Fibroblast of peridontal ligament (primary cell): ENCODE measurements at regions not wholly inside any gene's neighbourhood (a gene's known extent, or its start where the extent isn't known, plus 50 kb on each side); places are given as distances from the start of the nearest gene placed in this dataset.
"Not testable (repeated sequence)": the region's sequence is repeated elsewhere in the genome, so short reads cannot be mapped to it uniquely, and the experiment has no call there.

ENCODE experiments used
- DNase-seq: peaks from one replicate; pipeline ENCODE4 v3.0.0-alpha.2; 2010; ENCODE audit errors: extremely low read depth

DNA sequence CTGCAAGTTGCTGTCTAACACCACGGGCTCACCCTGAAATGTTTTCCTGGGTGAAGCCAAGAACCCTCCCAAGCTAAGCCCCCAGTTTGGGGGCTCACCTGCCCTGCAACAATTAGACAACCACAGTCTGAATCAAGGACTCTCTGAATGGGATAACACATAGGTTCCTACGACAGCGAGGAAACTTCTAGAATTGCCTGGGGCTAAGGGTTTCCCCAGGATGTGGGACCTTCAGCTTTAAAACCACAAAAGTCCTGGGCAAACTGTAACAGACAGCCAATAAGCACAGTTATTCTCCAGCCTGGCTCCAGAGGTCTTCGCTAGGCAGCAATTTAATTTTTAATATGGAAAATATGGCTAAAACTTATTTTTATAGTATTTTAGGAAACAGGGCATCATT, 162.6 kb downstream of the PRKX start:
- no peak for DNase-seq

DNA sequence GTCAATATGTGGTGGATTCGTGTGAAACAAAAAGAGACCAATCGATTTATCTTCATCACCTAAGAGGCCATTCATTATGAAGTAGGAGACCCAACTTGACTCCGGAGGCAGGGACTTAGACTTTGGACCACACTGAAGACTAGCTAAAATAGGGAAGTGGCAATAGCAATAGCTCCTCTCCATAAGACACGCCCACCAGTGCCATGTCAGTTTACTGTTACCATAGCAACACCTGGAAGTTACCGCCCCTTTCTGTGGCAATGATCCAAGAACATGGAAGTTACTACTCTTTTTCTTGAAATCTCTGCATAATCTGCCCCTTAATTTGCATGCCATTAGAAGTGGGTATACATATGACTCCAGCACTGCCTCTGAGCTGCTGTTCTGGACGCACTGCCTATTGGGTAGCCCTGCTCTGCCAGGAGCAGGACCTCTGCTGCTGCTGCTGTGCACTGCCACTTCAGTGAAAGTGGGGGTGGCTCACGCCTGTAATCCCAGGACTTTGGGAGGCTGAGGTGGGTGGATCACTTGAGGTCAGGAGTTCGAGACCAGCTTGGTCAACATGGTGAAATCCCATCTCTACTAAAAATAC, 163.2 kb downstream of the PRKX start:
- DNase-seq, result peak; percentile 18

DNA sequence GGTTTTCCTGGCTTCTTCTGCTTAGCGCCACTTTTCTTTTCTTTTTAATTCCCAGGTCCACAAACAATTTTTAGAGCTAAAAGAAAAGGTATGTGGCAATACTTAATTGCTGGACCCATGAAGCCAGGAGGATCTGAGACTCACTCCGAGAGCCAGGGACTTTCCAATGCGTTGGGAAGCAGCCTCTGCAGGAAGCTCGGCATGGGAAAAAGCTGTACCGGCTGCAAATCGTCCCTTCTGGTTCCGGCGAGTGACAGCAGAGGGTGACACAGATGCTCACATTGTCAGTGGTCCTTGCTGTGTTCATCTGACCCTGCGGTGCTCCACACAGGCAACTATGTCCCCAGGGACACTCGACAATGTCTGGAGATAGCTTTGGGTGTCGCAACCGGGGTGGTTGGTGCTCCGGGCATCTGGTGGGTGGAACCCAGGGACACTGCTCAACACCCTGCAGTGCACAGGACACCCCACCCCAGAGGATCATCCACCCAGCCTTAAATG, 164.0 kb downstream of the PRKX start:
- DNase-seq, result peak; percentile 72

DNA sequence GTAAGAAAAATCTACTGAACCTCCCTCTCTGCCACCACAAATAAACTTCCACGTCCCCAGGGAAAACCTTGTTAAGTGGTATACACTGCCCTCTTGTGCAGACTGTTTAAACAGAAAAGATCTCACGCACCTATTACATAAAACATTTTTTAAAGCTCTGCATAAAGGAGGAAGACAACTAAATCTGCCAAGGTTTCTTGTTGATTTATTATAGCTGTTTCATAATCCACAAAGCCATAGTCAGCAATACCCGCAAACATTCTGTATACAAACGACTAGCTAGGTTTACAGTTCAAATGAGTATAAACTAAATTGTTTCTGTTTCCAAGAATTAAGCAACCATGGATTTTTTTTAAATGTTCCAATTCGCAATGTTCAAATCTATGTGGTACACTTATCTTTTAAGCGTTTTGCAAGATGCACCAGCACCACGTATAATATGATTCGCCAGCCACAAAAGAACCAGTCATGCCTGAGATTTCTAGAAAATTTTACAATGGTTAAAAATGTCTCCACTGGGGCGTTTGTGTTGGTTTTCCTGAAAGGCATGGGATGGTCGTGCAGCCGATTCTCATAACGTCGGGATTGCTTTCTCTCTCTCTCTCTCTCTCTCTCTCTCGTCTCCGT, 164.6 kb downstream of the PRKX start:
- DNase-seq, result peak; percentile 92

DNA sequence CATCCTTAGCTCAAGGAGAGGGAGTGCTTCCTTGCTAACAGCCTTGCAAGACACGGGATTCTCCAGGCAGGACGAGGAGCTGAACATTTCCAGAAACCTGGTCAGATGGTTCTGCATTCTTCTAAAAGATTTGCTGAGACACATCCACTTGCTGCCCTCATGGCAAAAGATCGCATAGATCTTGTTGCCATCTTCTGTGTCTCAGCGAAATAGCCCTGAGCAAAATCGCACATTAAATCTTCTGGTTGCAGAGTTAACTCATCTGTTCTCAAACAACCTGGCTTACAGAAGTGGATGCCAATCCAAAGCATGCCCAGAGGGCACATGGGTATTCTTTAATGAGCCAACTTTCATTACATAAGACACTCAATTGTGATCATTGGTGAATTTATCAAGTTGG, 167.5 kb downstream of the PRKX start:
- DNase-seq, result peak; percentile 2

DNA sequence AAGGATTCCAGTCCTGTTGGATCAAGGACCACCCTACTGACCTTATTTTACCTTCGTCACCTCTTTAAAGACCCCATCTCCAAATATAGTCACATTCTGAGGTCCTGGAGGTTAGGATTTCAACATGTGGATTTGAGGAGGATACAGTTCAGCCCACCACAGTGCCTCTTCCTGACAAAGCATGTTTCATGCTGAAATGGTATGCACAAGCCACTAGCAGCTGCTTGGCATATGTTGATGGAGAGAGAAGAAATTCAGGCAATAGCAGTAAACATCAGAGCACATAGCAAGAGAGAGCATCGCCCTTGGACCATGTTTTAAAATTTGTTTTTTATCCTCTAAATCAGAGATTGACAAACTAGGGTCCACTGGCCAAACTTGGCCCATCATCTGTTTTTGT, 172.1 kb downstream of the PRKX start:
- peak; percentile 9 for DNase-seq

DNA sequence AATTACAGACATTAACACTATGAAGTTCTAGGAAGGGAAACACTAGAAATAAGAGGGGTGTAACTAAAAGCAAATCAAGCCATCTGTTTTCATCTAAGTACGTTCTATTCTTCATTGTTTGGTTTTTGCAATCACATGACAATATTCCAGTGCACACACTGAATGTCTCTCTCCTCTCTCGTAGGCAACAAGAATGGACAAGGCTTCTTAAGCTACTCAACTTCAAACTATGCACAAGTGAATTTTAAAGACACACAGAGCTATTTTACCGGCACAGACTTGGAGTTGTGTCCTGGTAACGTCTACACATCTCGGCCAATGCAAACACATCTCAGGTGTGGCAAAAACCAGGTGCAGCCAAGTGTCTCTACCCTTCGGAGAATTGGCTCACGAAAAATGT, 173.3 kb downstream of the PRKX start:
- DNase-seq, result no peak

DNA sequence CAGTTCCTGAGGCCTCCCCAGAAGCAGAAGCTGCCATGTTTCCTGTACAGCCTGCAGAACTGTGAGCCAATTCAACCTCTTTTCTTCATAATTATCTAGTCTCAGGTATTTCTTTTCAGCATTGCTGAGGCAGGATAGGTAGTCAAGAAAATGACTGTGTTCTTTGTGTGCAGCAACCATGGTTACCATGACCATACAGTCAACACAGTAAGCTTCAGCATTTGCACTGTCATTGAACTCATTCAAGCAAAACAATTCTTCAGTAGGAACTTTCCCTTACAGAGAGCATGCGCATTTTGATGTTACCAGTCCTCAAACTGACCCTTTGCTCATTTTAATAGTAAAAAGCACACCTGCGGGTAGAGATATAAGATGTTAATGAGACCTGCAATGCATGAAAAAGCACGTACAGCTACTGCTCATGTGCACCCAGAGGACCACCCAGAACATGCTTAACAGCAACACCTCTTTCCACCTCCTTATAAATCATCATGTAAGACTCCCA, 180.8 kb downstream of the PRKX start:
- DNase-seq, result peak; percentile 6

DNA sequence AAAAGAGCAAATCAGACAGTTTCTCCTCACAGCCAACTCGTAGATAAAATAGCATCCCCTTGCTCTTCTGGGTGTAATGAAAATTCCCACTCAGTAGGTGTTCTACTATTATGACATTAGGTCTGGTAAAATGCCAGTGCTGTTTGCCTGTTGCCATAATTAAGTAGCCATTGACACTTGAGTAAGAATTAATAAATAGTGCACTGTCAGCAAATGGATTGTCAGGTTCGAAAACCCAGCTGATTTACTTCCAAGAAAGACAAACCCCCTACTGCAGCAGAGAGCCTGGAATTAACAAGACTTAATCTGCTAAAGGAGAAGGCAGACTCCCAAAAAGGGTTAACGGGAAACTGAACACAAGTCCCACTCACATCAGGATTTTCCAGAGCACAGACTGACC, 182.0 kb downstream of the PRKX start:
- DNase-seq, result not testable (repeated sequence)

DNA sequence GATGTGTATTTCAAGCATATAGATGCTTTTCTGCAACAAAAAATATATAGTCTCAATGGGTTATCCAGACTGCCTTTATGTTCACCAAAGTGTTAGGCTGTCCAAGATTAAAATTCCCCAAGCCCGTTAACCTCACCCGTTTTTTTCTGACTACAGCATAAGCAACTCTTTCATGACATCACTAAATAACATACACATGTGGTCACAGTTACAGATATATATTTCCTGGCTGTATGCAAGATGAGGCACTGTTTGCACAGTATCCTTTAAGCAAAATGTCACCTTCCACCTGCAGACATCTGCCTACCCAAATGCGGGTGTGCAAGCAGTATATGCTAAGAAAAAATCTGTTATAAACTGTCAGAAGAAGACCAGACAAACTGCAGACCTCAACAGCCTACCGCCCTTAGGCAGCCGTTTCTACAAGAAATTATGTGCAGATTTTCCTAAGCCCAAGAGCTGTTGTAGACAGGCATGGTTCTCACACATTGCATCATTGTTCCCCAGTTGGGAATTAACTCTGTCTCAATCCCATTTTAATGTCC, 183.1 kb upstream of the MXRA5 start:
- DNase-seq, result no peak

DNA sequence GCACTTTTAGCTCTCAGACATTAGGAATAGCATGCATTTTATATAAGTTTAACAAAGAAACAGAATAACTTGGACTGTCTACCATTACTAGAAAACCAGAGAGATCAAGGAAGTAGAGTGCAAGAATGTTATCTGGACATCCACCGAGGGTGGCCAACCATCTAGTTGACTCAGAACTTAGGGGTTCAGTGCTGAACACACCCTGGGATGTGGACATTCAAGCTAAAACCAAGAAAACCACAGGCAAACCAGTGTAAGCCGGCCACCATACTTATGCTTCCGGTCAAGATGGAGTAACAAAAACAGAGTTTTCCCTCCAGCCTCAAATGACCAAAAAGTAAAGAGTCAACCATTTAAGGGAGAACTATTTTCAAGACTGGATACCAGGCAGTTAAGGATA, 181.4 kb upstream of the MXRA5 start:
- DNase-seq, result no peak

DNA sequence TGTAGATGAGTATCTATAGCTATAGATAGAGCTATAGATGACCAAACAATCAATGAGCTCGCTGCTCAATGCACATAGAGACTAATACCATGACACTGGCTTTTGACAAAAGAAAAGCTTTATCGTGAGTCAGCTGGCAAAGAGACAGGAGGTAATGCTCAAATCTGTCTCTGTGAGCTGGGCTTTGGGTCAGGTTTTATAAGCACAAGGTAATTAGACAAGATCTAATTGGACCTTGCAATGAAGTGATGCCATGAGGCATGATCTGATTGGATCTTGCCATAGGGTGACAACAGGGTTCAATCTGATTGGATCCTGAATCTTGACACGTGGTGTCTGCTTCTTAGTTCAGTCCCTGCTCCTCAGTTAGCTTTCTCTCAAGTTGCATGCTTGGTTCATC, 180.7 kb upstream of the MXRA5 start:
- DNase-seq, result peak; percentile 15

DNA sequence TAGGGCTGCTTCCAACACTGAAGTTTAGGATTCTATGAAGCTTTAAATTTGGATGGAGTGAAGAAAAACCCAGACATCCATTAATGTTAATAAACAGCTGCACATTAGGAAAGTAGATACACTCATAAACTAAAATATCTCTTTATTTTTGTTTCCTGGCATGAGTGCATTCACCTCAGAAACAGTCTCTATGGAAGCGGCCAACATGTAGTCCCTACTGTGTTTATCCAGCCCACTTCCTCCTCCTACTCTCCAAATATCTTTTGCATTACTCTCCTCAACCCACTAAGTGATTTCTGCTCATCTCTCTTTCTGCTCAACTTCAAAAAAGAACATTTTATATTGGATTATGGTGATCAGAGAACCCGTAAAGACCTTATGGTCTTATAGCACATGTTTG, 180.3 kb upstream of the MXRA5 start:
- peak; percentile 36 for DNase-seq

DNA sequence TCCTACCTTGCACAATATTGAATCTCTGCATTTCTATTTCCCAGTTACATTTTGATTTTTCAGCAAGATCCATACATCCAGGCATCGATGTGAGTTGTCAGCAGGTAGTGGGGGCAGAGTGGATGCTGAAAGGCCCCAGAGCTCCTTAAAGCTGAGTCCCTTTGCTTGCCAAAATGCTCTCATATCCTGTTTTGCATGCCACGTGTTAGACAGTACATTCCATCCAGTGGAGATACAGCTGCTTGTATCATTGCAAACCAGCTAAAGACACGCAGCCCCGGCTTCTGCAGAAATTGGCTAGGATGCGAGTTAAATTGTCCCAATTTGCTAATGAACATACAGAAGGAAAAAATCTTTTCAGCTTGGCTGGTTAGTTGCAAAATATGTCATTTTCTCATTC, 179.6 kb upstream of the MXRA5 start:
- peak; percentile 50 for DNase-seq

DNA sequence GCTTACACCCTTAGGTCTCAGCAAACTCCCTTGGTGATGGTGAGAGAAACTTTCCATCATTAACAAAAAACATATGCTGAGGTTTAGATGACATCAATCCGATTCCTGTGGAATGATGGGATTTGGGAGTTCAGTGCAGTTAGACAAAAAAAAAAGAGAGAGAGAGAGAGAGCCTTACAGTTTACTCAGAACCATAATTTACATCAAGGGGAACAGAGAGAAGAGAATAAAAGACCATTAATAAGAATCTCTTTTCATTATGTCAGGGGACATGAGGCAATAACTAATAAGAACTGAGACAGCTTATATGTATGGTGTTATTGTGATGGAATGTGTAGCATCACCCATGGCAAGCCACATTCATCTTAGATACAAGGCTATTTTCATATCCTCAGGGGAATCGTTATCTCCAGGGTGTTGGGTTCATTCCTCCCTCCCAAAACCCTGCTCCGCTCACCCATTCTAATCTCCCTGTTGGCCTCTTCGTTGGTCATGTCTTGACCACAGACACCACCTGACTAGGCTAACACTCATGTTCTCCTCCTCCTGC, 175.7 kb upstream of the MXRA5 start:
- DNase-seq, result peak; percentile 95

DNA sequence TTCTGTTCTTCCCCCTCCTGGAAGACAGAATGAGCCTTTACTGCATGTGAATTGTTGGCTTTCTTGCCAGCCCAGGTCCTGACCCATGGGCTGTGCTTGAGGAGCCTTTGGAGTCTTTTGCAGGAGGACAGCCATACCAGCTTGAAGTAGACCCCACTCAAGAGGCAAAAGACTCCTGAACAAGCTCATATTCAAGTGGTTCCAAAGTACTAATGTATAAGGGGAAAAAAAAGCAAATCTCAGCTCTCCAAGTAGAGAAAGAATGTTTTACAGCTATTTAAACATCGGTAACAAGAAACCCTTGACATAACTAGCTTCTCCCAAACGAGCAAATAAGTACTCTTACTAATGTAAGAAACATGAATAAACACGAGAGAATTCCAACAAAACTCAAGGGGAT, 174.9 kb upstream of the MXRA5 start:
- peak; percentile 88 for DNase-seq

DNA sequence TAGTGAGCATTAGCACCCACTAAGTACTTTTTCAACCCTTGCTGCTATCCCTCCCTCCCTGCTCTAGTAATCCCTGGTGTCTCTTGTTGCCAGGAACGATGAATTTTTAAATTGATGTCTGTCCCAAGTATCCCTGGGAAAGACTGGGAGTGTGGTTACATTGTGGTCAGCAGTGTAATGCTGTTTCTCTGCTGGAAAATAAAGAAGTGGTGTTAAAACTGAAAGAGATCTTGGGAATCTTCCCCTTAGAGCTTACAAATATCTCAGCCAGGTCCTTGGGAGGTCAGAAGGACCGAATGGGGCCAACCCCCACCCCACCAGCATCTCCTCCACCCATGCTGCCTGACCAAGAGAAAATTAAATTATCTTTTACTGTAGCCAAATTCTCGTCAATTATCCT, 174.5 kb upstream of the MXRA5 start:
- DNase-seq, result peak; percentile 85

DNA sequence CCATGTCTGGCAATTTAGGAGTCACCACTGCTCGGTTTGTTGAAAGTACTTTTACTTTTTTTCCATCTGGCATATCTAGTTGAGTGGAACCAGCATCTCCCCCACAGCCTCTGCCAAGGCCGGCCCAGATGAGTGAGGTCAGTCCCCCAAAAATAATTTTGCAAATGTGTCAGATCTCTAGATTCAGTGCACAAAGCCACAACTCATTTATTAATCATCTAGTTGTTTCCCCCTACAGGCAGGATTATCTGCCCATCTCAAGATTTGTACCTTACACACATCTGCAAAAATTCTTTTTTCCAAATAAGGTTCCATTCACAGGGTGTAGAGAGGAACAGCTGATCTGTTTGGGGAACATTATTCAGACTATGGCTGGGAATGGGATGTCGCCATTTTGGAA, 174.0 kb upstream of the MXRA5 start:
- peak; percentile 51 for DNase-seq

DNA sequence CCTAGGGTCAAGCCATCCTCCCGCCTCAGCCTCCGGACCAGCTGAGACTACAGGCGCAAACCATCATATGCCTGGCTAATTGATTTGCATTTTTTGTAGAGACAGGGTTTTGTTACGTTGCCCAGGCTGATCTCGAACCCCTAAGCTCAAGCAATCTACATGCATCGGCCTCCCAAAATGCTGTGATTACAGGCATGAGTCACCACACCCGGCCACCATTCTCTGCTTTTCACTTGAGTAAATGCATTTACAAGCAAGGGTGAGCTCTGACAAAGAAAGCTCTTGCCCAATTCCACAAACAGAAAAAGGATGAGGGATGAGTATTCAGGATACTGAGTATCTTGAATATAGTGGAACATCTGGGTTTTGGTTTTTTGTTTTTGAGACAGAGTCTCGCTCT, 172.9 kb upstream of the MXRA5 start:
- peak; percentile 80 for DNase-seq

DNA sequence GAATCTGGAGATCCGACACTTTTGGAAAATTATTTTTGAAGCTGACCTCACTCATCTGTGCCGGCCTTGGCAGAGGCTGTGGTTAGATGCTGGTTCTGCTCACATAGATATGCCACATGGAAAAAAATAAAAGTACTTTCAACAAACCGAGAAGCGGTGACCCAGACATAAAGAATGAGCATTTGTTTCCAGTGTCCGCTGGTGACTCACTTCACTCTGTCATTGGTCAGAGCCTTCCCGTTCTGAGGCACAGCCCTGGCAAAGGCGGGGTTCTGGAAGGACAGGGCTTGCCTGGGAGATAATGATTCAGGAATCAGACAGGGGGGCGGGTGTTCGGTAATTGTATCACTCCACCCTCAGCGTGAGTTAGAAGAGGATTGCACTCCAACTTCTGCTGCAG, 172.4 kb upstream of the MXRA5 start:
- DNase-seq, result peak; percentile 97

DNA sequence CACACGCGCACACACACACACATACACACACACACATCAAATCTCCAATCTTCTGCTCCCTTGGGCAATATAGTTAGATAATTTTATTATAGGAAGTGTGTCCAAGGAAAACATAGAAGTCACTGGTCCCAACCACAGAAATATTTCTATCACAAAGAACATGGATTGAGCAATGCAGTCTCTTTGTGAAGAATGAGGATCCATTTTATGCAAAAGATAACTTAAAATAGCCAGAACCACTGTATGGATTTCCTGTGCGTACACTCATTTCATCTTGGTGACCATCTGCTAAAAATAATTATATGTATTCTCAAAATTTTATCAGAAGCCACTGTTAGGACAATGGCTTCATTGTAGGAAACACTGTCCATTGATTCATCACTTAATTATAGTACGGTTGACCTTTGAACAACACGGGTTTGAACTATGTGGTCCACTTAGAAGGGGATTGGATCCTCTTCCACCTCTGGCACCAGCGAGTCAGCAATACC, 169.6 kb upstream of the MXRA5 start:
- DNase-seq, result peak; percentile 83

DNA sequence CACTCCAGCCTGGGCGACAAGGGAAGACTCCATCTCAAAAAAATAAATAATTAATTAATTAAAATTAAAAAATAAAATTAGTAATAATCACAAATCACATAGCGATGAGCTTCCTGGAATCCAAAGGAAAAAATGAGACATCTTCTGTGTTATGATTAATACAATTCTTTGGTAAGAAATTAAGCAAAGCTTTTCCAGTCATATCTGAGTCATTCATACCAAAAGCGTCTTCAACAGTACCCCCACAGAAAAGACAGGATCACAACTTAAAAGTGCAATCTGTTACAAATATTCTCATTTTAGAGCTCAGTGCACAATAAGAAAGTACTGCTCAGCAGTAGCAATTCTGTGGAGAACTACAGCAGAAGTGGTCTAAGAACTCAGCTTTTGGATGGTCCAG, 168.5 kb upstream of the MXRA5 start:
- DNase-seq, result peak; percentile 75

DNA sequence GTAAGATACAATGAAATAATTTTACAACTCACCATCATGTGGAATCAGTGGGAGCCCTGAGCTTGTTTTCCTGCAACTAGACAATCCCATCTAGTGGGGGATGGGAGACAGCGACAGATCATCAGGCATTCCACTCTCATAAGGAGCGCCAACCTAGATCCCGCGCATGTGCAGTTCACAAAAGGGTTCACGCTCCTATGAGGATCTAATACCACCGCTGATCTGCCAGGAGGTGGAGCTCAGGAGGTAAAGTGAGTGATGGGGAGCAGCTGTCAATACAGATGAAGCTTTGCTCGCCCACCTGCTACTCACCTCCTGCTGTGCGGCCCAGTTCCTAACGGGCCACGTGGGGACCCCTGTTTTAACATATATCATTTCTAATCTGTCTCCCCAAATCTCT, 165.7 kb upstream of the MXRA5 start:
- DNase-seq, result not testable (repeated sequence)
